ENCODE measurements at regions not wholly inside any gene's neighbourhood (a gene's known extent, or its start where the extent isn't known, plus 50 kb on each side); places are given as distances from the start of the nearest gene placed in this dataset.

GRCh38 chr2:217325251-217325650 lies 465.4 kb upstream of the TNP1 start:
- H3K4me1 Mint-ChIP-seq (ENCODE audit: unreplicated experiment) = no peaks in the 10 kb centered on the region
- H3K9me3 Mint-ChIP-seq (ENCODE audit: unreplicated experiment) = no peaks in the 10 kb centered on the region
- no peak for TF ChIP-seq CTCF (IDR thresholded peaks at IDR 0.05; ENCODE audit: unreplicated experiment)
- no peak for DNase-seq (ENCODE audit: low spot score)
- H3K36me3 Mint-ChIP-seq (ENCODE audit: low read depth, unreplicated experiment) = no peaks in the 10 kb centered on the region
- no peak overlapping the region for H3K27ac Mint-ChIP-seq (ENCODE audit: unreplicated experiment)
- no peaks in the 10 kb centered on the region for H3K27me3 Mint-ChIP-seq (ENCODE audit: unreplicated experiment)
- H3K4me3 Mint-ChIP-seq (ENCODE audit: unreplicated experiment) = no peak overlapping the region

- peaks cover 6% of the 10 kb centered on the region for H3K36me3 Mint-ChIP-seq (ENCODE audit: low read depth, unreplicated experiment)
- peaks cover 1% of the 10 kb centered on the region for H3K27me3 Mint-ChIP-seq (ENCODE audit: unreplicated experiment)
- no peak for TF ChIP-seq CTCF (IDR thresholded peaks at IDR 0.05; ENCODE audit: unreplicated experiment)
- no peaks in the 10 kb centered on the region for H3K9me3 Mint-ChIP-seq (ENCODE audit: unreplicated experiment)
- DNase-seq (ENCODE audit: low spot score) = no peak
- no peak overlapping the region for H3K27ac Mint-ChIP-seq (ENCODE audit: unreplicated experiment)
- H3K4me1 Mint-ChIP-seq (ENCODE audit: unreplicated experiment) = no peaks in the 10 kb centered on the region
- H3K4me3 Mint-ChIP-seq (ENCODE audit: unreplicated experiment) = no peak overlapping the region
Measured at GRCh38 chr2:217316743-217317142, 456.9 kb upstream of the TNP1 start.

- H3K36me3 Mint-ChIP-seq (ENCODE audit: low read depth, unreplicated experiment) = peaks cover 6% of the 10 kb centered on the region
- no peaks in the 10 kb centered on the region for H3K4me1 Mint-ChIP-seq (ENCODE audit: unreplicated experiment)
- H3K9me3 Mint-ChIP-seq (ENCODE audit: unreplicated experiment) = no peaks in the 10 kb centered on the region
- H3K27ac Mint-ChIP-seq (ENCODE audit: unreplicated experiment) = no peak overlapping the region
- no peak for TF ChIP-seq CTCF (IDR thresholded peaks at IDR 0.05; ENCODE audit: unreplicated experiment)
- no peak for DNase-seq (ENCODE audit: low spot score)
- peaks cover 1% of the 10 kb centered on the region for H3K27me3 Mint-ChIP-seq (ENCODE audit: unreplicated experiment)
- no peak overlapping the region for H3K4me3 Mint-ChIP-seq (ENCODE audit: unreplicated experiment)
Measured at GRCh38 chr2:217314021-217314460, 454.2 kb upstream of the TNP1 start.

GRCh38 chr2:217313386-217313785 lies 453.5 kb upstream of the TNP1 start:
- Mint-ChIP-seq H3K27ac (ENCODE audit: unreplicated experiment) (no peak overlapping the region), H3K4me1 (ENCODE audit: unreplicated experiment) (no peaks in the 10 kb centered on the region), H3K36me3 (ENCODE audit: low read depth, unreplicated experiment) (peaks cover 7% of the 10 kb centered on the region), H3K4me3 (ENCODE audit: unreplicated experiment) (no peak overlapping the region), H3K9me3 (ENCODE audit: unreplicated experiment) (peaks cover 2% of the 10 kb centered on the region), H3K27me3 (ENCODE audit: unreplicated experiment) (peaks cover 1% of the 10 kb centered on the region)
- DNase-seq (ENCODE audit: low spot score) = no peak
- TF ChIP-seq CTCF (IDR thresholded peaks at IDR 0.05; ENCODE audit: unreplicated experiment) = no peak

GRCh38 chr2:217309056-217309455 lies 449.2 kb upstream of the TNP1 start:
- Mint-ChIP-seq H3K4me3 (ENCODE audit: unreplicated experiment) (no peak overlapping the region), H3K27ac (ENCODE audit: unreplicated experiment) (no peak overlapping the region), H3K9me3 (ENCODE audit: unreplicated experiment) (peaks cover 4% of the 10 kb centered on the region), H3K27me3 (ENCODE audit: unreplicated experiment) (peaks cover 2% of the 10 kb centered on the region), H3K36me3 (ENCODE audit: low read depth, unreplicated experiment) (peaks cover 4% of the 10 kb centered on the region), H3K4me1 (ENCODE audit: unreplicated experiment) (no peaks in the 10 kb centered on the region)
- no peak for DNase-seq (ENCODE audit: low spot score)
- TF ChIP-seq CTCF (IDR thresholded peaks at IDR 0.05; ENCODE audit: unreplicated experiment) = no peak
